Activated CD8-positive, alpha-beta memory T cell treated with anti-CD3 and anti-CD28 coated beads for 36 hours (primary cell): ENCODE measurements at regions not wholly inside any gene's neighbourhood (a gene's known extent, or its start where the extent isn't known, plus 50 kb on each side); places are given as distances from the start of the nearest gene placed in this dataset.

Experiments
- CTCF ChIA-PET: fragments of 350-600 bp; sonication (Branson Sonifier 250); formaldehyde crosslinking; loops from one replicate; lab custom pipeline; 2021; ENCODE audit warnings: antibody characterized with exemption; lab: Charles Lee
- POLR2A ChIA-PET: fragments of 350-600 bp; sonication (Branson Sonifier 250); formaldehyde crosslinking; loops from one replicate; lab custom pipeline; 2021; ENCODE audit warnings: antibody characterized with exemption; lab: Charles Lee

DNA sequence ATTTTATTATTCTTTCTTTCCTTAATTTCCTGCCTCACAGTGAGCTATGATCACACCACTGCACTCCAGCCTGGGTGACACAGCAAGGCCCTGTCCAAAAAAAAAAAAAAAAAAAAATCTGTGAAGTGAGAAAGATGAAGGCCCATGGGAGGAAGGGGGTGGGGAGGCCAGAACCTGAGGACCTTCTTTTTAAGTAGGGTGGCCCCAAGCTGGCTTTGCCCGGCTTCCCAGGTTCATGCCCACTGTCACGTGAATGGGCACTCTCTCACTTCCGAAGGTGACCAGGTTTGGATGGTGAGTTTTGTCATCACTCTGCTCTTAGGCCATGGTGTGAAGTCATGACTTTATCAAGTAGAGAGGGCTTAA is 82.3 kb downstream of the TNFAIP2 start:
- ChIA-PET CTCF (interaction anchor here (0.6 kb wide), 1 partner anchor 19 kb away, joined by 3 read pairs; no protein-coding TSS in a partner anchor), POLR2A (no interaction called here)

GRCh38 chr14:103206023-103206481 is 82.8 kb downstream of the TNFAIP2 start:
- ChIA-PET POLR2A (no interaction called here), CTCF (no interaction called here)

- POLR2A ChIA-PET = no interaction called here
- CTCF ChIA-PET = no interaction called here
These were observed 83.7 kb downstream of the TNFAIP2 start for GRCh38 chr14:103206836-103207387.

DNA sequence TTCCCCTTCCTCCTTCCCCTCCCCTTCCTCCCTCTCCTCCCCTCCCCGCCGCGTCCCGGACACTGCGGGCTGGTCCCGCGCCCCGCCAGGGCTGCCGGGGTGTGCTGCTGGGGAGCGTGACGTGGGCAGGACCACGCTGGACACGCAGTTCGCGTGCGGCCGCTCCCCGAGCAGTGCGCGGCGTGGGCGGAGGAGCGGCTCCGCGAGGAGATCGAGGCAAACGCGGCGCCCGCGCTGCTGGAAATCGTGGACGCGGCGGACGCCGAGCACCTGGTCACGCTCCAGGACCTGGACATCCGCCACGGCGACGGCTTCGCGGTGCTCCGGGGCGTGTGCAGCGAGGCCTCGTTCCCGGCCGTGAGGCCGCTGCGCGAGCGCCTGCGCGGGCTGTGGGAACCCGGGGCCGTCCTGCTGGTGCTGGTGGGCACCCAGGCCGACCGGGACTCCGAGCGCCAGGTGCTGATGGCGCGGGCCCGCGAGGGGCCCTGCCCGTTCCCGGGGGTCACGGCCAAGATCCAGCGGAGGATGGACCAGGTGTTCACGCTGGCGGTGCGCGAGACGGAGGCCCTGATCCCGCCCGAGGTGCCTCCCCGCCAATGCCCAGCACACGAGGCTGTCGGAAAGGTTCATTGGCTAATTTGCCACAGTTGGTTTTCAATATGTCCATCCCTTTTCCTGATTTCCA is 84.3 kb downstream of the TNFAIP2 start:
- ChIA-PET POLR2A (no interaction called here), CTCF (no interaction called here)

- ChIA-PET POLR2A (no interaction called here), CTCF (interaction anchor here (0.7 kb wide), 1 partner anchor 21 kb away, joined by 3 read pairs; no protein-coding TSS in a partner anchor)
These were observed 85.8 kb downstream of the TNFAIP2 start for GRCh38 chr14:103209054-103209453.

DNA sequence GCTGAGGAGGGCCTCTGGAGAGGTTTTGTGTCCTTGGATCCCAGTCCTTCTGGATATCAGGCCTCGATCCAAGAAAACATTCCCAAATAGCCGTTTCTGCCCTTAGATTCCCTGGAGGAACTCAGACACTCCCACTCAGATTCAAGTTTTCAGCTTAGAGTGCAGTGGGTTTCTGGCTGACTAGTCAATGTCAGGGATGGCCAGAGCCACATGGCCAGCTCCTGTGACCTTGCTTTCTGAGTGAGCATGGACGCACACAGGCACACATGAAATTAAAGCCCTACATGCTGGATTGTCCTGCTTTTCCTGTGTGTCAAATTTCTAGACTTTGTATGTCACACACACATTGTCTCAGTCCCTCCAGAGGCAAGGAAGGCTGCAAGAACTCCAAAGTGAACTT is 86.2 kb downstream of the TNFAIP2 start:
- POLR2A ChIA-PET = no interaction called here
- CTCF ChIA-PET = interaction anchor here (0.7 kb wide), 1 partner anchor 21 kb away, joined by 3 read pairs; no protein-coding TSS in a partner anchor

DNA sequence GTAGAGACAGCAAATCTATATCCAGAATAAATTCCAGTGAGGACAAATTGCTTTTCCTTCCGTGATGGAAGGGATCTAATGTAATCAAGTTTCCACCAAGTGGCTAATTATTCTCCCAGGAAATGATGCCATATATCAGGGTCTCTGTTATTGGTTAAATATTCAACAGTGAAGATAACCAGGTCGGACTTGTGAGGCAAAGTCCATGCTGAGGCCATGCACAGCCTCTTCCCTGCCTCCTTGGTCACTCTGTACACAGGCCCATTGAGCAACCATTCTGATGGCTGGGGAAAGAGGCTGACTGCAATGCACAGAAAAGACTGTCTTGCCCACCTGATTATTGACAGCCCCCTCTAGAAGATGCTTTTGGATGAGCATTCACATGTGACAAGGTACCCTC is 90.1 kb downstream of the TNFAIP2 start:
- ChIA-PET CTCF (no interaction called here), POLR2A (no interaction called here)

GRCh38 chr14:103214461-103214958 is 91.2 kb downstream of the TNFAIP2 start:
- POLR2A ChIA-PET = no interaction called here
- CTCF ChIA-PET = no interaction called here

DNA sequence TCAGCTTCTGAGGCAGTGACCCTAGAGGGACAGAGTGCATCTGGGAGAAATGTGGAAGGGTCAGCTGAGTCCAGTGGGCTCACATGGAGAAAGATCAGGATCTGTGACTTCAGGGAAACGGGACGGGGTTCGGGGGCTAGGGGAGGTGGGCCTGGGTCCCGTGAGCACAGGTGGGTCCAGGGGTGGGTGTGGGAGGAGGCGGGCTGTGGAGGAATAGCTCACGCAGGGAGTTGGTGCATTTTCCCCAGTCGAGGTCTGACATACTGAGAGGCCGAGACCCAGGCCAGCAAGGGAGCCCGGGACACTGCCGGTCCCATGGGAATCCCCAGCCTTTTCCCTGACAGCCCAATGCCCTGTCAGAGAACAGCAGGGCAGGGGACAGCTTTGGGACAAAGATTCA is 93.1 kb downstream of the TNFAIP2 start:
- POLR2A ChIA-PET = no interaction called here
- CTCF ChIA-PET = no interaction called here

DNA sequence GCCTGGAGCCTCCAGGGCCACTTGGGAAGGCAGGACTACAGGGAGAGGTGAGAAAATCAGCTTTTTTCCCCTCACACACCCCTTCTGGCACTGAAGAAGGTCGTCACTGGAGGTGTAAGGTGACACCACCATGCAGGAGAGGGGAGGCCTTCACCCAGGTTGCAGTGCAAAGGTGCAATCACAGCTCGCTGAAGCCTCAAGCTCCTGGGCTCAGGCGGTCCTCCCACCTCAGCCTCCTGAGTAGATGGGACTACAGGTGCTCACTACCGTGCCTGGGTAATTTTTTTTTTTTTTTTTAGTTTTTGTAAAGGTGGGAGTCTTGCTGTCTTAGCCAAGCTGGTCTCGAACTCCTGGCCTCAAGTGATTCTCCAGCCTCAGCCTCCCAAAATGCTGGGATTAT is 93.6 kb downstream of the TNFAIP2 start:
- CTCF ChIA-PET = no interaction called here
- POLR2A ChIA-PET = no interaction called here

GRCh38 chr14:103217538-103217937 is 94.3 kb downstream of the TNFAIP2 start:
- CTCF ChIA-PET = no interaction called here
- POLR2A ChIA-PET = no interaction called here

- CTCF ChIA-PET = interaction anchor here (0.7 kb wide), 1 partner anchor 115 kb away, joined by 3 read pairs; no protein-coding TSS in a partner anchor
- POLR2A ChIA-PET = no interaction called here
These were observed 97.1 kb downstream of the TNFAIP2 start for GRCh38 chr14:103220134-103220981.

- ChIA-PET POLR2A (no interaction called here), CTCF (interaction anchor here (0.7 kb wide), 1 partner anchor 116 kb away, joined by 3 read pairs; no protein-coding TSS in a partner anchor)
These were observed 97.9 kb downstream of the TNFAIP2 start for GRCh38 chr14:103220982-103221641.

- POLR2A ChIA-PET = no interaction called here
- CTCF ChIA-PET = no interaction called here
These were observed 98.6 kb downstream of the TNFAIP2 start for GRCh38 chr14:103221781-103222358.

DNA sequence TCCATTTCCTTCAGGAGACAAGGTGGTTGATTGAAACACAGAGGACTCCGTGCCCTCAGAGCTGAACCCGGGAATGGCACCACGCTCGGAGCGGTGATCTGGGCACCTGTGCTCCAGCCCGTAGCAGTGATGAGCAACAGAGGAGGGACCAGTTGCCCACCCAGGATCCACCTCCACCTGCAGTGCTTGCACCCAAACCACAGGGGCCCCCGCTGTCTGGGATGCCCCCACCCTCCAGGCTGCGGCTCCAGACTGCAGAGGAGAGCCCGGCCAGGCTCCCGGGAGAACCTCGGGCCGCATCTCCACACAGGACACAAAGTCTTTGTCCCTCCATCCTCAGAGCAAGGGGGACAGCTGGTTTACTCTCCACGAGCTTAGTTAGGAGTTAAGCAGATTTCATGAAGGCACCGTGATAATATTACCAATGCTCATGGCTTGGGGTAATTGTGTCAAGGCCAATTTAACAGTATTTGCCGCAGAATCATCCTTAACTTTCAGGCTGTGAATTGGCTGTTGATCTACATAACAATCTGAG is 100.6 kb downstream of the TNFAIP2 start:
- ChIA-PET POLR2A (no interaction called here), CTCF (no interaction called here)

GRCh38 chr14:103225062-103225461 is 101.8 kb downstream of the TNFAIP2 start:
- POLR2A ChIA-PET = no interaction called here
- CTCF ChIA-PET = interaction anchor here (1.6 kb wide), 1 partner anchor 120 kb away, joined by 5 read pairs; no protein-coding TSS in a partner anchor

DNA sequence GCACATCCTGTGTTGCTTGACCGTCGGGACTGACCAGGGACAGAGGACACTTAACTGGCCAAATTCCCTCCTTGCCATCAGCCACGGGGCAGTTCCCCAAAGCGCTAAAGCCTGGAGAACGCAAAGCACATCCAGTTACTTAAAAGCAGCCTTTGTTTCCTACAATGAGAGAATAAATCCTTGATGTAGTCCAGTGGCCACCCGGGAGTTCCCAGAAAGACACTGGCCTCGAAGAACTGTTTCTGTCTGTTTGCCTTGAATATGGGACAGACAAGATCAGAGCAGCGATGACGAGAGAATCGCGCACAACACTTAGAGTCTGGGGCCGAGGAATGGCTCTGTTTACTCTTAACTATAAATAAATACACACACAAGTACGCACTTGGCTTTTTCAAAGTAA is 102.2 kb downstream of the TNFAIP2 start:
- POLR2A ChIA-PET = no interaction called here
- CTCF ChIA-PET = interaction anchor here (1.6 kb wide), 1 partner anchor 120 kb away, joined by 5 read pairs; no protein-coding TSS in a partner anchor

- POLR2A ChIA-PET = no interaction called here
- CTCF ChIA-PET = no interaction called here
These were observed 104.0 kb downstream of the TNFAIP2 start for GRCh38 chr14:103227094-103227768.
